NB4 (cell line): ENCODE measurements at regions not wholly inside any gene's neighbourhood (a gene's known extent, or its start where the extent isn't known, plus 50 kb on each side); places are given as distances from the start of the nearest gene placed in this dataset.

Experiments used
- CTCF ChIP-seq: IDR thresholded peaks from one replicate; pipeline ENCODE4 v1.5.1; 2012; ENCODE audit warnings: low read depth, low read length
- MYC ChIP-seq: IDR thresholded peaks from 2 replicates; pipeline ENCODE4 v1.6.1; 2011; ENCODE audit warnings: low read depth, low read length
- POLR2A ChIP-seq: IDR thresholded peaks from 2 replicates; pipeline ENCODE4 v1.6.1; 2011; ENCODE audit warnings: mild to moderate bottlenecking; ENCODE audit not compliant: insufficient read length; ENCODE audit errors: extremely low read depth
- TF ChIP-seq, protein P1 (sequence below): IDR thresholded peaks from 2 replicates; pipeline ENCODE4 v1.6.1; 2011; ENCODE audit warnings: low read depth, low read length

DNA sequence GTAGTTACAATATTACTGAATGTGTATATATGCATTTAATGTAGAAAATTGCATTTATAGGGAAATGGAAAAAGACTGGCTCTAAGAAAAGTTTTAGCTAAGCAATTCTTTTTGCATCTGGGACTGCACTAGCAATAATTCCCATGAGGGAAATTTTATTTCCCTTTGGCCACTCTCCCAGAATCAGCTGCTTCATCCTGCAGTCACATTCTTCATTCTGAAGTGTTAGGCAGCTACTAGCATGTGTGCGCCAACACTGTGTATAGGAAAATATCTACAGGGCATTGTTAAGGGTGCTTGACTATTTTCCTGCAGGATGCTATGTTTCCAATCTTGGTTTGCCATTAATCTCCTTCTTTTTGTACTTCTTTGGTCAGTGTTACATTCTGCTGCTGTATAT lies 312.8 kb upstream of the PCDH20 start:
- TF ChIP-seq CTCF (no peak), POLR2A (no peak), MYC (no peak)
- TF ChIP-seq, protein P1, sequence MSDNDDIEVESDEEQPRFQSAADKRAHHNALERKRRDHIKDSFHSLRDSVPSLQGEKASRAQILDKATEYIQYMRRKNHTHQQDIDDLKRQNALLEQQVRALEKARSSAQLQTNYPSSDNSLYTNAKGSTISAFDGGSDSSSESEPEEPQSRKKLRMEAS, result no peak
